Omental fat pad (tissue), 3 donors: ENCODE measurements at regions not wholly inside any gene's neighbourhood (a gene's known extent, or its start where the extent isn't known, plus 50 kb on each side); places are given as distances from the start of the nearest gene placed in this dataset.

ENCODE experiments used
- ATAC-seq: fragments of 150-250 bp; one replicate; pipeline ENCODE4 v1.9.1; 2016; ENCODE audit warnings: mild to moderate bottlenecking, moderate library complexity; ENCODE audit not compliant: low FRiP score
- DNase-seq: peaks from one replicate; pipeline ENCODE4 v3.0.0-alpha.2; 2019; ENCODE audit warnings: low spot score
- TF ChIP-seq, protein P1 (sequence below), 3 donors: fragments of 450-650 bp; IDR thresholded peaks; one replicate each; pipeline ENCODE4 v1.5.1; 2016 to 2017; ENCODE audit warnings: antibody characterized with exemption in 3 of 3, mild to moderate bottlenecking in 3 of 3, moderate library complexity in 2 of 3

DNA sequence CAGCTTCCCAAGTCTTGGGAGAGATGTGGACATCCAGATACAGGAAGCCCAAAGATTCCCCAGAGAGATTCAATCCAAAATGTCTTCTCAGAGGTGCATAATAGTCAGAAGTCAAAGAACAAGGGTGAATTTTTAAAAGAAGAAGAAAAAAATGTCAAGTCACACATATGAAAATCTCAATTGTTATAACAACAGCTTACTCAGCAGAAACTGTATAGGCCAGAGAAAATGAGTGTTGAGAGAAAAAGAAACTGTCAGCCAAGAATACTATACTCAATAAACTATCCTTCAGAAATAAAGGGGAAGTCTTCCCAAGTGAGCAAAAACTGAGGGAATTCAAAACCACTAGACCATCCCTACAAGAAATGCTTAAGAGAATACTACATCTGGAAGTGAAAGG is 612.9 kb upstream of the POU3F3 start:
- DNase-seq (no peak), ATAC-seq (no peak)
- TF ChIP-seq, protein P1, sequence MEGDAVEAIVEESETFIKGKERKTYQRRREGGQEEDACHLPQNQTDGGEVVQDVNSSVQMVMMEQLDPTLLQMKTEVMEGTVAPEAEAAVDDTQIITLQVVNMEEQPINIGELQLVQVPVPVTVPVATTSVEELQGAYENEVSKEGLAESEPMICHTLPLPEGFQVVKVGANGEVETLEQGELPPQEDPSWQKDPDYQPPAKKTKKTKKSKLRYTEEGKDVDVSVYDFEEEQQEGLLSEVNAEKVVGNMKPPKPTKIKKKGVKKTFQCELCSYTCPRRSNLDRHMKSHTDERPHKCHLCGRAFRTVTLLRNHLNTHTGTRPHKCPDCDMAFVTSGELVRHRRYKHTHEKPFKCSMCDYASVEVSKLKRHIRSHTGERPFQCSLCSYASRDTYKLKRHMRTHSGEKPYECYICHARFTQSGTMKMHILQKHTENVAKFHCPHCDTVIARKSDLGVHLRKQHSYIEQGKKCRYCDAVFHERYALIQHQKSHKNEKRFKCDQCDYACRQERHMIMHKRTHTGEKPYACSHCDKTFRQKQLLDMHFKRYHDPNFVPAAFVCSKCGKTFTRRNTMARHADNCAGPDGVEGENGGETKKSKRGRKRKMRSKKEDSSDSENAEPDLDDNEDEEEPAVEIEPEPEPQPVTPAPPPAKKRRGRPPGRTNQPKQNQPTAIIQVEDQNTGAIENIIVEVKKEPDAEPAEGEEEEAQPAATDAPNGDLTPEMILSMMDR (IDR thresholded peaks at IDR 0.05) = no peak

DNA sequence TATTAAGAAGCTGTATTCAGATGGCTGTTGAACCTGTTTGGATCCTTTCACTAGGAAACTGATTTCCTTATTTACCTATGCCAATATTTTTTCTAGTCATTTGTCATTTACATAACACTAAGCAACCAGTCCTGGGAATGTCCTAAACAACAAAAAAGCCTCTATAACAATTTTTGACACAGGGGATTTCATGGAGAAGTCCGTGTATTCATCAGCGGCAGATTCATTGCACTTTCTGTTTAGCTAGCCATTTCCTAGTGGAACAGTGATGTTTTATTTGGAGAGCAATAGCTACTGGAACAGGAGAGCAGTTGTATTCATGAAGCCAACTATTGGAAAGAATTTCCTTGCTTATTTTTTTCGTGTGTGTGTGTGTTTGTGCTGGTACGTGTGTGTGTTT is 604.3 kb upstream of the POU3F3 start:
- TF ChIP-seq, protein P1 (IDR thresholded peaks at IDR 0.05) = no peak
- no peak for DNase-seq

DNA sequence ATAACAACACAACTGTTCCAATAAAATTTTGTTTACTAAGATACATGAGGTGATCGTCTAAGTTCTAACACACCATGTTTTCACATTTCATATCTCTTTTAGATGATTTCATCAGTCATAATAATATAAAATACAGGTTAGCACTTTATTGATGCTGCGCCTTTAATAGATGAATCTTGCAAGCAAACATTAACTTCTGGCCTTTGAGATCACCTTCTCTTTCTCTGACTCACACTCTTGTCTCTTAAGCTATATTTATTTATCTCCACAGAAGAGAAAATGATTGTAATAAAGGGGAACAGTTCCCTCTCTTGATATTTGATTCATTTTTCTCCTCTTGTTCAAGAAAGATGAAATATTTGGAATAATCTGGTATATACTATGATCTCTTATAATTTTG is 603.3 kb upstream of the POU3F3 start:
- TF ChIP-seq, protein P1 (IDR thresholded peaks at IDR 0.05) = no peak

More for the DNA sequence above, 604.3 kb upstream of the POU3F3 start:
- no peak for ATAC-seq

DNA sequence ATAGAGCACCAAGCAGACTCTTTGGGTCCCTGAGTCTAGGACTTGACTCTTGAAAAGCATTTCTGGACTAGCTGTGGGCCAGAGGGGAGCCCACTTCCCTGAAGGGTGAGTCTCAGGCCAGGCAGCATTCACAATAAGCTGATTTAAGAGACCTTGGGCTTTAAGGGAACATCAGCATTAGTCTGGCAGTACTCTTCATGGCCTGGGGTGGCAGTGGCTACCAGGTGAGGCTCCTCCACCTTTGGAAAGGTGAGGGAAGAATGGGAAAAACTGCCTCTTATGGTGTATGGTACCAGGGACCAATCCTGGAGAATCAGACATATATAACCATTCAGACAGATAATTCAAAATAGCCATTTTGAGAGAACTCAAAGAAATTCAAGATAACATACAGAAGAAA is 599.9 kb upstream of the POU3F3 start:
- no peak for ATAC-seq
- TF ChIP-seq, protein P1 (IDR thresholded peaks at IDR 0.05) = no peak
- DNase-seq = no peak

More for the DNA sequence above, 603.3 kb upstream of the POU3F3 start:
- ATAC-seq = no peak
- DNase-seq = no peak

DNA sequence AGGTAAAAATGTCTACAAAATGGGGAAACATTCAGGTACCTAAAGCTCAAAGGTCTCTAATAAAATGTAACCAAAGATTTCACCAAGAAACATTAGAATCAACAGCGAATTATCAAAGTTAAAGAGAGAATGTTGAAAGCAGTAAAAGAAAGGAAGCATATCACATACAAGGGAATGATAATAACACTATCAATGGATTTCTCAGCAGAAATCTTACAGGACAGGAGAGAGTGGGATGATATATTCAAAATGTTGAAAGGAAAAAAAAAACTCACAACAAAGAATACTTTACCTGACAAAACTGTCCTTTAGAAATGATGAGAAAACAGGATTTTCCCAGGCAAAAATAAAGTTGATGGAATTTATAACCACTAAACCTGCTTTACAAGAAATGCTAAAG is 591.2 kb upstream of the POU3F3 start:
- no peak for DNase-seq
- ATAC-seq = no peak
- TF ChIP-seq, protein P1 (IDR thresholded peaks at IDR 0.05) = no peak

- no peak for ATAC-seq
- DNase-seq = no peak
- TF ChIP-seq, protein P1 (IDR thresholded peaks at IDR 0.05) = no peak
These were observed 574.3 kb upstream of the POU3F3 start for GRCh38 chr2:104279646-104280045.

- DNase-seq = no peak
- TF ChIP-seq, protein P1 (IDR thresholded peaks at IDR 0.05) = no peak
- ATAC-seq = no peak
These were observed 573.7 kb upstream of the POU3F3 start for GRCh38 chr2:104280216-104280615.
